H9 (cell line): ENCODE measurements at regions not wholly inside any gene's neighbourhood (a gene's known extent, or its start where the extent isn't known, plus 50 kb on each side); places are given as distances from the start of the nearest gene placed in this dataset.

Experiments used
- DNase-seq: peaks from one replicate; pipeline ENCODE4 v3.0.0-alpha.2; 2017
- H2AFZ ChIP-seq: one replicate; pipeline ENCODE4 v1.6.1; 2013; ENCODE audit warnings: mild to moderate bottlenecking, low read length, control low read depth, moderate library complexity
- H2AK5ac ChIP-seq: 2 replicates; pipeline ENCODE4 v1.6.1; 2013; ENCODE audit warnings: low read length, control low read depth, mixed read lengths; ENCODE audit not compliant: insufficient read length
- H2BK120ac ChIP-seq: one replicate; pipeline ENCODE4 v1.6.1; 2013; ENCODE audit warnings: low read depth, mild to moderate bottlenecking, low read length, control low read depth, inconsistent platforms; ENCODE audit not compliant: poor library complexity, severe bottlenecking
- H2BK12ac ChIP-seq: 2 replicates; pipeline ENCODE4 v1.6.1; 2013; ENCODE audit warnings: low read length, control low read depth, mixed read lengths, low read depth; ENCODE audit not compliant: insufficient read length
- H2BK15ac ChIP-seq: 2 replicates; pipeline ENCODE4 v1.6.1; 2013; ENCODE audit warnings: low read depth, low read length, control low read depth
- H2BK20ac ChIP-seq: one replicate; pipeline ENCODE4 v1.6.1; 2013; ENCODE audit warnings: low read depth, mild to moderate bottlenecking, low read length, control low read depth, inconsistent platforms; ENCODE audit not compliant: poor library complexity, severe bottlenecking
- H2BK5ac ChIP-seq: 2 replicates; pipeline ENCODE4 v1.6.1; 2013; ENCODE audit warnings: low read length, control low read depth, mixed read lengths; ENCODE audit not compliant: insufficient read length
- H3K14ac ChIP-seq: 2 replicates; pipeline ENCODE4 v1.6.1; 2013; ENCODE audit warnings: low read length, control low read depth; ENCODE audit not compliant: insufficient read depth
- H3K18ac ChIP-seq: 2 replicates; pipeline ENCODE4 v1.6.1; 2013; ENCODE audit warnings: low read depth, mild to moderate bottlenecking, mixed read lengths, low read length, control low read depth; ENCODE audit not compliant: insufficient read length
- H3K23ac ChIP-seq: 2 replicates; pipeline ENCODE4 v1.6.1; 2013; ENCODE audit warnings: low read length, control low read depth, mixed read lengths, low read depth; ENCODE audit not compliant: insufficient read length
- H3K23me2 ChIP-seq: 2 replicates; pipeline ENCODE4 v1.6.1; 2013; ENCODE audit warnings: low read depth, mild to moderate bottlenecking, mixed read lengths, low read length, control low read depth; ENCODE audit not compliant: insufficient read length, poor library complexity, severe bottlenecking
- H3K27ac ChIP-seq: 2 replicates; pipeline ENCODE4 v1.5.1; 2013; ENCODE audit warnings: low read length, control low read depth, mixed read lengths, low read depth; ENCODE audit not compliant: insufficient read length
- H3K27me3 ChIP-seq: 2 replicates; pipeline ENCODE4 v1.6.1; 2013; ENCODE audit warnings: low read length, control low read depth, inconsistent platforms; ENCODE audit not compliant: insufficient read depth
- H3K4ac ChIP-seq: 2 replicates; pipeline ENCODE4 v1.6.1; 2013; ENCODE audit warnings: low read depth, mild to moderate bottlenecking, control low read depth, inconsistent platforms, low read length, moderate library complexity
- H3K4me1 ChIP-seq: 2 replicates; pipeline ENCODE4 v1.6.1; 2013; ENCODE audit warnings: low read length, control low read depth, inconsistent platforms; ENCODE audit not compliant: insufficient read depth
- H3K4me2 ChIP-seq: 2 replicates; pipeline ENCODE4 v1.6.1; 2013; ENCODE audit warnings: low read length, control low read depth, mixed read lengths; ENCODE audit not compliant: insufficient read length, insufficient read depth
- H3K56ac ChIP-seq: 2 replicates; pipeline ENCODE4 v1.6.1; 2013; ENCODE audit warnings: low read depth, mild to moderate bottlenecking, mixed read lengths, low read length, control low read depth; ENCODE audit not compliant: insufficient read length
- H3K79me1 ChIP-seq: 2 replicates; pipeline ENCODE4 v1.6.1; 2013; ENCODE audit warnings: low read depth, mild to moderate bottlenecking, moderate library complexity, low read length, control low read depth, inconsistent platforms; ENCODE audit not compliant: insufficient read depth, poor library complexity, severe bottlenecking
- H3K79me2 ChIP-seq: 2 replicates; pipeline ENCODE4 v1.6.1; 2013; ENCODE audit warnings: low read length, control low read depth, inconsistent platforms; ENCODE audit not compliant: insufficient read depth
- H3K9ac ChIP-seq: 2 replicates; pipeline ENCODE4 v1.6.1; 2013; ENCODE audit warnings: low read length, control low read depth, mixed read lengths; ENCODE audit not compliant: insufficient read length; ENCODE audit errors: extremely low read depth
- H3K9me3 ChIP-seq: one replicate; pipeline ENCODE4 v1.6.1; 2013; ENCODE audit warnings: low read depth, low read length, inconsistent platforms; ENCODE audit not compliant: control insufficient read depth
- H3T11ph ChIP-seq: one replicate; pipeline ENCODE4 v1.6.1; 2013; ENCODE audit warnings: mild to moderate bottlenecking, low read length, control low read depth, inconsistent platforms
- H4K20me1 ChIP-seq: one replicate; pipeline ENCODE4 v1.6.1; 2013; ENCODE audit not compliant: control insufficient read depth, insufficient read length, insufficient read depth
- H4K5ac ChIP-seq: 2 replicates; pipeline ENCODE4 v1.6.1; 2013; ENCODE audit warnings: low read depth, mild to moderate bottlenecking, mixed read lengths, low read length, control low read depth; ENCODE audit not compliant: insufficient read length
- H4K8ac ChIP-seq: replicated peaks from 2 replicates; pipeline ENCODE4 v1.6.1; 2013; ENCODE audit warnings: low read length, control low read depth, mixed read lengths, low read depth; ENCODE audit not compliant: insufficient read length
- H4K91ac ChIP-seq: 2 replicates; pipeline ENCODE4 v1.6.1; 2013; ENCODE audit warnings: low read depth, mild to moderate bottlenecking, moderate library complexity, mixed read lengths, low read length, control low read depth; ENCODE audit not compliant: insufficient read length
- H3K27ac Mint-ChIP-seq, 3 experiments: 2 replicates in 2 of 3; 3 replicates in 1 of 3; pipeline ENCODE4 v1.8.0; 2020 to 2021; ENCODE audit warnings: mixed read lengths in 3 of 3, mild to moderate bottlenecking in 1 of 3, moderate library complexity in 1 of 3
- H3K27me3 Mint-ChIP-seq: 2 replicates; pipeline ENCODE4 v1.8.0; 2021; ENCODE audit warnings: low read depth, mild to moderate bottlenecking, moderate library complexity, mixed read lengths
- H3K36me3 Mint-ChIP-seq, 3 experiments: 2 replicates in 2 of 3; 3 replicates in 1 of 3; pipeline ENCODE4 v1.8.0; 2020 to 2021; ENCODE audit warnings: low read depth in 3 of 3, mixed read lengths in 3 of 3; ENCODE audit not compliant: insufficient read depth in 1 of 3
- H3K4me1 Mint-ChIP-seq, 2 experiments: 2 replicates each; pipeline ENCODE4 v1.8.0; 2020; ENCODE audit warnings: mixed read lengths in 2 of 2
- H3K4me3 Mint-ChIP-seq, 2 experiments: 2 replicates in 1 of 2; 3 replicates in 1 of 2; pipeline ENCODE4 v1.8.0; 2020 to 2021; ENCODE audit warnings: mild to moderate bottlenecking in 2 of 2, mixed read lengths in 2 of 2, moderate library complexity in 1 of 2
- H3K9me3 Mint-ChIP-seq, 2 experiments: 2 replicates in 1 of 2; 3 replicates in 1 of 2; pipeline ENCODE4 v1.8.0; 2020; ENCODE audit warnings: mild to moderate bottlenecking in 2 of 2, mixed read lengths in 2 of 2, moderate library complexity in 1 of 2
- WGBS: extraction: QIAGEN DNeasy Blood & Tissue Kit; methylation state at CpG from one replicate; pipeline ENCODE4 v1.1.7; 2013; ENCODE audit warnings: missing lambda C conversion rate, low lambda C conversion rate, mixed read lengths; ENCODE audit not compliant: insufficient read length; ENCODE audit errors: extremely low coverage; 5-methylcytosine and 5-hydroxymethylcytosine counted together
- TF ChIP-seq, protein P1 (sequence below): fragments of 200-600 bp; sonication (generic); conservative IDR thresholded peaks from 3 replicates; pipeline ENCODE4 v1.8.0; 2021; ENCODE audit warnings: antibody characterized with exemption, mild to moderate bottlenecking

DNA sequence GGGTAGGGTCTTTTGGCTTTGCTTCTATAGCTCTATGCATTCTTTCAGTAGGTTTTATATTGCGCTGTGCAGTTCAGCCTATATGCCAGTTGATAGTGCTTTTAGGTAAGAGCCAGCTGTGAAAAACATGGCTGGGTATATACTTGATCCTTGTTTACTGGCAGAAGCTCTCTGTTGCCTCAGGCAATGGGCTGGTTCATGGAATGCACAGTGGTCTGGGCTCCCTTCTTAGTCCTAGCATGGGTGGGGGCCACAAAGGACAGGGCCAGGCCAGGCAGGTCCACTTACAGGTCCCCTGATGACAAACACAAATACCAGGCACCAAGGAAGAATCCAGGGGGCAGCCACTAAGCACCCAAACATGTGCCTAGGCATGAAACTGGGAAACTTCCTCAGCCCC lies 240.7 kb downstream of the SEC23A start:
- Histone ChIP-seq H2AFZ (no peak overlapping the region), H4K91ac (no peak overlapping the region), H3K9me3 (no peaks in the 10 kb centered on the region), H3K27ac (no peak overlapping the region), H3K18ac (no peak overlapping the region), H3K9ac (no peak overlapping the region), H3K4ac (no peak overlapping the region), H3T11ph (no peak overlapping the region), H4K8ac (no peak overlapping the region), H3K27me3 (no peaks in the 10 kb centered on the region), H3K23me2 (no peaks in the 10 kb centered on the region), H2AK5ac (no peak overlapping the region), H3K23ac (no peak overlapping the region), H2BK15ac (no peak overlapping the region), H2BK5ac (no peak overlapping the region), H2BK120ac (no peak overlapping the region), H4K20me1 (no peaks in the 10 kb centered on the region), H2BK20ac (no peak overlapping the region), H3K79me2 (no peaks in the 10 kb centered on the region), H3K4me1 (no peaks in the 10 kb centered on the region), H2BK12ac (no peak overlapping the region), H3K4me2 (no peak overlapping the region), H3K56ac (no peak overlapping the region), H3K79me1 (no peaks in the 10 kb centered on the region), H4K5ac (no peak overlapping the region), H3K14ac (no peak overlapping the region)
- Mint-ChIP-seq H3K27me3 (no peaks in the 10 kb centered on the region; the same call in 1 of the 2 replicates), H3K4me1 (peaks cover 11 to 13% of the 10 kb centered on the region in 2 experiments), H3K36me3 (peaks cover 2 to 12% (median 7%) of the 10 kb centered on the region in 3 experiments; a peak in 3 of 7 replicates), H3K27ac (no peak overlapping the region), H3K9me3 (peaks cover 6 to 8% of the 10 kb centered on the region in 2 experiments; a peak in 4 of 5 replicates), H3K4me3 (no peak overlapping the region)
- DNase-seq = no peak
- no CpG with 5 or more reads among the region's 1 CpG for WGBS
- TF ChIP-seq, protein P1, sequence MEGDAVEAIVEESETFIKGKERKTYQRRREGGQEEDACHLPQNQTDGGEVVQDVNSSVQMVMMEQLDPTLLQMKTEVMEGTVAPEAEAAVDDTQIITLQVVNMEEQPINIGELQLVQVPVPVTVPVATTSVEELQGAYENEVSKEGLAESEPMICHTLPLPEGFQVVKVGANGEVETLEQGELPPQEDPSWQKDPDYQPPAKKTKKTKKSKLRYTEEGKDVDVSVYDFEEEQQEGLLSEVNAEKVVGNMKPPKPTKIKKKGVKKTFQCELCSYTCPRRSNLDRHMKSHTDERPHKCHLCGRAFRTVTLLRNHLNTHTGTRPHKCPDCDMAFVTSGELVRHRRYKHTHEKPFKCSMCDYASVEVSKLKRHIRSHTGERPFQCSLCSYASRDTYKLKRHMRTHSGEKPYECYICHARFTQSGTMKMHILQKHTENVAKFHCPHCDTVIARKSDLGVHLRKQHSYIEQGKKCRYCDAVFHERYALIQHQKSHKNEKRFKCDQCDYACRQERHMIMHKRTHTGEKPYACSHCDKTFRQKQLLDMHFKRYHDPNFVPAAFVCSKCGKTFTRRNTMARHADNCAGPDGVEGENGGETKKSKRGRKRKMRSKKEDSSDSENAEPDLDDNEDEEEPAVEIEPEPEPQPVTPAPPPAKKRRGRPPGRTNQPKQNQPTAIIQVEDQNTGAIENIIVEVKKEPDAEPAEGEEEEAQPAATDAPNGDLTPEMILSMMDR = no peak
